Spleen (tissue), 11 donors: ENCODE measurements at regions not wholly inside any gene's neighbourhood (a gene's known extent, or its start where the extent isn't known, plus 50 kb on each side); places are given as distances from the start of the nearest gene placed in this dataset.

ENCODE experiments used
- DNase-seq: peaks from one replicate; pipeline ENCODE4 v3.0.0-alpha.2; 2020
- H3K27ac ChIP-seq, 8 donors: fragments of 200-600 bp; sonication (generic) in 7 of 8; 1 replicate in 4 of 8; 2 replicates in 4 of 8; pipeline versions ENCODE4 v1.5.0 to v1.8.0; 2016 to 2021; ENCODE audit warnings: inconsistent platforms in 4 of 8, mild to moderate bottlenecking in 4 of 8, moderate library complexity in 1 of 8
- H3K27me3 ChIP-seq, 7 donors: fragments of 200-600 bp; sonication (generic) in 6 of 7; replicated peaks in 1 of 7; 1 replicate in 4 of 7; 2 replicates in 3 of 7; pipeline versions ENCODE4 v1.5.0 to v1.8.0; 2016 to 2021; ENCODE audit warnings: inconsistent platforms in 3 of 7, mild to moderate bottlenecking in 1 of 7
- H3K36me3 ChIP-seq, 6 donors: fragments of 200-600 bp; sonication (generic) in 5 of 6; 1 replicate in 4 of 6; 2 replicates in 2 of 6; pipeline versions ENCODE4 v1.5.0 to v1.8.0; 2016 to 2021; ENCODE audit warnings: inconsistent platforms in 2 of 6
- H3K4me1 ChIP-seq, 6 donors: fragments of 200-600 bp; sonication (generic) in 5 of 6; 1 replicate in 3 of 6; 2 replicates in 3 of 6; pipeline versions ENCODE4 v1.5.0 to v1.8.0; 2016 to 2021; ENCODE audit warnings: inconsistent platforms in 3 of 6
- H3K4me3 ChIP-seq, 8 donors: fragments of 200-600 bp; sonication (generic) in 7 of 8; 1 replicate in 4 of 8; 2 replicates in 4 of 8; pipeline versions ENCODE4 v1.5.0 to v1.8.0; 2016 to 2021; ENCODE audit warnings: inconsistent platforms in 4 of 8, mild to moderate bottlenecking in 4 of 8, moderate library complexity in 2 of 8
- H3K9me3 ChIP-seq, 8 donors: fragments of 200-600 bp; sonication (generic) in 7 of 8; 1 replicate in 4 of 8; 2 replicates in 4 of 8; pipeline versions ENCODE4 v1.5.0 to v1.8.0; 2016 to 2021; ENCODE audit warnings: inconsistent platforms in 4 of 8
- CTCF ChIP-seq, 11 experiments: fragments of 200-600 bp in 7 of 11; fragments of 450-650 bp in 4 of 11; sonication (generic) in 4 of 11; IDR thresholded peaks in 8 of 11; conservative IDR thresholded peaks in 3 of 11; 1 replicate in 7 of 11; 2 replicates in 4 of 11; pipeline versions ENCODE4 v1.4.0 to v1.8.0; 2016 to 2021; ENCODE audit warnings: antibody characterized with exemption in 11 of 11, inconsistent platforms in 4 of 11, mild to moderate bottlenecking in 1 of 11
- POLR2A ChIP-seq, 3 donors: fragments of 450-650 bp; IDR thresholded peaks; one replicate each; pipeline ENCODE4 v1.5.1; 2017; ENCODE audit warnings: antibody characterized with exemption in 3 of 3, mild to moderate bottlenecking in 1 of 3
- POLR2AphosphoS5 ChIP-seq, 3 donors: sonication (generic); formaldehyde crosslinking; IDR thresholded peaks; one replicate each; pipeline ENCODE4 v1.5.1; 2017; ENCODE audit warnings: antibody characterized with exemption in 3 of 3
- WGBS, 5 donors: extraction: QIAGEN DNeasy Blood & Tissue Kit in 3 of 5; methylation state at CpG; one replicate each; pipeline versions ENCODE4 v1.1.5 to v1.1.7; 2013 to 2018; 5-methylcytosine and 5-hydroxymethylcytosine counted together
- intact Hi-C: fragments of 100-400 bp; cut with DNase I; formaldehyde crosslinking; loops from one replicate; pipeline ENCODE4 v1.15.0; 2023; ENCODE audit warnings: low total_unique reads
- donor health status: healthy with polysubstance abuse.
- donor health status: DM: no; HTN: no; CAD: no; lungs with moderate emphysema.
- donor health status: DM: no; HTN: no; CAD: no.
- donor health status: Bipolar disorder and iron deficiency.
- donor health status: healthy.
- donor health status: DM: no; HTN: no; CAD: no.
- donor health status: DM: yes; HTN: yes; CAD: no.

DNA sequence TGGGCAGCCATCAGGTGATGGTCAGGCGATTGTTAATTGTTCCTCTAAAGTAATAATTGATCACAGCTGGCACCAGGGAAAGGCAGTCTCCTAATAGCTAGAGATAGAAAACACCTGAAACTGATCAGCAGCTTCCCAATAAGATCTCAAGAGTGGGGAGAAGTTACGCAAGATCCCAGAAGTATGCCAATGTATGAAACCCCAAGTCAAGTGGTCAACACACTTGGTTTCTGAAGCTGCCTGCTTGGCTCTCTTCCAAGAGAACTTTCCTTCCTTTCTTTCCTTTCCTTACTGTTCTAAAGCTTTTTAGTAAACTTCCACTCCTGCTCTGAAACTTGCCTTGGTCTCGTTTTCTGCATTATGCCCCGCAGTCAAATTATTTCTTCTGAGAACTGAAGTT lies 201.6 kb upstream of the SKOR2 start:
- 76 to 90% (median 84%) methylated on average over 4 of the region's 4 CpGs for WGBS, 5 donors
- TF ChIP-seq POLR2AphosphoS5 (IDR thresholded peaks at IDR 0.05) = no peak
- TF ChIP-seq CTCF (IDR thresholded peaks at IDR 0.05 in 8 of 11, conservative IDR thresholded peaks at IDR 0.05 in 3 of 11) = no peak
- TF ChIP-seq POLR2A (IDR thresholded peaks at IDR 0.05) = no peak
- H3K9me3 ChIP-seq = no peaks in the 10 kb centered on the region
- peaks cover 0 to 22% (median 0%) of the 10 kb centered on the region in 7 donors for H3K27me3 ChIP-seq
- intact Hi-C loops = no loop called here
- no peak overlapping the region for H3K27ac ChIP-seq
- no peak overlapping the region for H3K4me3 ChIP-seq
- no peaks in the 10 kb centered on the region for H3K4me1 ChIP-seq
- no peaks in the 10 kb centered on the region for H3K36me3 ChIP-seq
- no peak for DNase-seq

DNA sequence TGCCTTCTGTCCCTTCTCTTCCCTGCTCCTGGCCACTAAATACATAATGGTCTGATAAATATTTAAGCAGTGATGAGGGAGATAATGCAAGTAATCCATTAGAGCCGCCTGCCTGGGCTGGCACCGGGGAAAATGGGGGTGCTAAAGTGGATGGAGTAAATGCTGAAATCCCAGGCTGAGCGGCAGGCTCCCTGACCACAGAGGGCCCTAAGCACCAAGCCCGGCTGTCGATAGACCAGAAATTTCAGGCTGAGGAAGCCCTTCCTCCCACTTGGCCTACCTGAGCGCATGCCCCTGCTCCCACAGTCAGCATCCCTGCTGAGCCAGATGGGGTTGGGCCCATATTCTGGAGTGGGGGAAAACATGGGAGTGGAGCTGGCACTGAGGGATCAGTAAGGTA lies 197.5 kb upstream of the SKOR2 start:
- WGBS, 5 donors = 86 to 94% (median 90%) methylated on average over 6 of the region's 6 CpGs
- intact Hi-C loops = no loop called here
- TF ChIP-seq POLR2AphosphoS5 (IDR thresholded peaks at IDR 0.05) (no peak), CTCF (IDR thresholded peaks at IDR 0.05 in 8 of 11, conservative IDR thresholded peaks at IDR 0.05 in 3 of 11) (no peak), POLR2A (IDR thresholded peaks at IDR 0.05) (no peak)

GRCh38 chr18:47441914-47442313 lies 190.5 kb upstream of the SKOR2 start:
- H3K9me3 ChIP-seq = peaks cover 0 to 17% (median 11%) of the 10 kb centered on the region in 8 donors
- H3K4me3 ChIP-seq = no peak overlapping the region
- intact Hi-C loops = no loop called here
- no peak overlapping the region for H3K27ac ChIP-seq
- no peaks in the 10 kb centered on the region for H3K36me3 ChIP-seq
- DNase-seq = no peak
- H3K27me3 ChIP-seq = peaks cover 0 to 14% (median 0%) of the 10 kb centered on the region in 7 donors
- TF ChIP-seq POLR2AphosphoS5 (IDR thresholded peaks at IDR 0.05) (no peak), POLR2A (IDR thresholded peaks at IDR 0.05) (no peak), CTCF (IDR thresholded peaks at IDR 0.05 in 8 of 11, conservative IDR thresholded peaks at IDR 0.05 in 3 of 11) (no peak)
- WGBS, 5 donors = 67 to 72% (median 70%) methylated on average over 4 of the region's 4 CpGs
- no peaks in the 10 kb centered on the region for H3K4me1 ChIP-seq

More for the DNA sequence above, 197.5 kb upstream of the SKOR2 start:
- Histone ChIP-seq H3K4me1 (no peaks in the 10 kb centered on the region), H3K36me3 (no peaks in the 10 kb centered on the region), H3K27ac (no peak overlapping the region), H3K4me3 (no peak overlapping the region), H3K9me3 (peaks cover 0 to 19% (median 13%) of the 10 kb centered on the region in 8 donors), H3K27me3 (peaks cover 0 to 4% (median 0%) of the 10 kb centered on the region in 7 donors)
- no peak for DNase-seq

DNA sequence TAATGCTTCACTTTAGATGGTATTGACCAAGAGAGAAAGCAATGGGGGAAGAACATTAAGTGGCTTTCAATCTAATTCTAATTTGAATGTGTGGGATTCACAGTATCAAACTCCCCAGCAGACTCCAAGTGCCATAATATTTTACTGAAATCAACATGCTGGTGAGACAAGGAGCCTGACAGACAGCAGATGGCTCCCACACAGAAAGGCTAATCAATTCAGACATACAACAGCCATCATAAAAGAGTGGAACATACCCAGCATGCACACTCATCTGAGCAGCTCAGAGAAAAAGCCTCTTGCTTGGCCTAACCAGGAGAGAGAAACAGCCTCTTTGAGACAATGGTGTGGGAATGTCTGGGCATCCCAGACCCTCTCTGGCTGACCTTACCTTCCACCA lies 186.5 kb upstream of the SKOR2 start:
- intact Hi-C loops = no loop called here
- Histone ChIP-seq H3K27ac (no peak overlapping the region), H3K9me3 (no peaks in the 10 kb centered on the region), H3K4me1 (no peaks in the 10 kb centered on the region), H3K27me3 (peaks cover 0 to 34% (median 0%) of the 10 kb centered on the region in 7 donors), H3K4me3 (no peak overlapping the region), H3K36me3 (no peaks in the 10 kb centered on the region)
- no peak for DNase-seq
- TF ChIP-seq POLR2A (IDR thresholded peaks at IDR 0.05) = no peak
- TF ChIP-seq POLR2AphosphoS5 (IDR thresholded peaks at IDR 0.05) = no peak
- no peak for TF ChIP-seq CTCF (IDR thresholded peaks at IDR 0.05 in 8 of 11, conservative IDR thresholded peaks at IDR 0.05 in 3 of 11)
